OCI-M2 (cell line): ENCODE measurements at regions not wholly inside any gene's neighbourhood (a gene's known extent, or its start where the extent isn't known, plus 50 kb on each side); places are given as distances from the start of the nearest gene placed in this dataset.
A peak's percentile ranks its signal among the peaks of the same experiment; 100 is the strongest.
"Not testable (repeated sequence)": the region's sequence is repeated elsewhere in the genome, so short reads cannot be mapped to it uniquely, and the experiment has no call there.

ENCODE experiments used
- DNase-seq: peaks from one replicate; lab custom pipeline; 2025; ENCODE audit not compliant: unreplicated experiment; lab: John Stamatoyannopoulos, UW

GRCh38 chr4:68720723-68721122 is 50.3 kb upstream of the UGT2B15 start:
- not testable (repeated sequence) for DNase-seq

GRCh38 chr4:68724426-68724825 is 54.0 kb upstream of the UGT2B15 start:
- DNase-seq: no peak

GRCh38 chr4:68724922-68725321 is 54.5 kb upstream of the UGT2B15 start:
- no peak for DNase-seq

- peak; percentile 2 for DNase-seq
Observed at GRCh38 chr4:68732653-68733466, 62.4 kb upstream of the UGT2B15 start.

- no peak for DNase-seq
Observed at GRCh38 chr4:68734095-68734494, 63.6 kb upstream of the UGT2B15 start.

GRCh38 chr4:68735106-68735505 is 64.7 kb upstream of the UGT2B15 start:
- DNase-seq: no peak

GRCh38 chr4:68736813-68737212 is 66.4 kb upstream of the UGT2B15 start:
- DNase-seq: no peak

GRCh38 chr4:68738036-68738435 is 67.6 kb upstream of the UGT2B15 start:
- no peak for DNase-seq

- no peak for DNase-seq
Observed at GRCh38 chr4:68744368-68744767, 71.4 kb upstream of the UGT2B10 start.

- no peak for DNase-seq
Observed at GRCh38 chr4:68748181-68748991, 67.4 kb upstream of the UGT2B10 start.

- no peak for DNase-seq
Observed at GRCh38 chr4:68750555-68750954, 65.2 kb upstream of the UGT2B10 start.

- DNase-seq: no peak
Observed at GRCh38 chr4:68751138-68751537, 64.7 kb upstream of the UGT2B10 start.

- no peak for DNase-seq
Observed at GRCh38 chr4:68765876-68766275, 49.9 kb upstream of the UGT2B10 start.
